Ovary (tissue), 7 donors: ENCODE measurements at regions not wholly inside any gene's neighbourhood (a gene's known extent, or its start where the extent isn't known, plus 50 kb on each side); places are given as distances from the start of the nearest gene placed in this dataset.

Source experiments
- DNase-seq, 5 donors: peaks; one replicate each; pipeline ENCODE4 v3.0.0-alpha.2; 2019 to 2020
- H3K27ac ChIP-seq, 2 donors: fragments of 200-600 bp; one replicate each; pipeline versions ENCODE4 v1.5.1 to v1.8.0; 2019 to 2022
- H3K27me3 ChIP-seq: fragments of 200-600 bp; one replicate; pipeline ENCODE4 v1.8.0; 2022
- H3K36me3 ChIP-seq: fragments of 200-600 bp; sonication (generic); one replicate; pipeline ENCODE4 v1.5.1; 2019
- H3K4me1 ChIP-seq: one replicate; pipeline ENCODE4 v1.8.1; 2013; ENCODE audit warnings: mild to moderate bottlenecking, moderate library complexity; ENCODE audit not compliant: insufficient read depth
- H3K4me3 ChIP-seq: fragments of 200-600 bp; sonication (generic); one replicate; pipeline ENCODE4 v1.5.1; 2017
- H3K9me3 ChIP-seq, 2 donors: fragments of 200-600 bp in 1 of 2; sonication (generic) in 1 of 2; one replicate each; pipeline versions ENCODE4 v1.5.1 to v1.8.1; 2013 to 2019; ENCODE audit warnings: mild to moderate bottlenecking in 1 of 2, moderate library complexity in 1 of 2
- CTCF ChIP-seq, 3 donors: fragments of 450-650 bp in 2 of 3; fragments of 200-600 bp in 1 of 3; IDR thresholded peaks; one replicate each; pipeline versions ENCODE4 v1.5.1 to v1.8.0; 2016 to 2022; ENCODE audit warnings: antibody characterized with exemption in 3 of 3, mild to moderate bottlenecking in 1 of 3
- EP300 ChIP-seq: sonication (generic); formaldehyde crosslinking; IDR thresholded peaks from one replicate; pipeline ENCODE4 v1.6.1; 2017; ENCODE audit warnings: antibody characterized with exemption
- POLR2A ChIP-seq: fragments of 450-650 bp; IDR thresholded peaks from one replicate; pipeline ENCODE4 v1.6.1; 2017; ENCODE audit warnings: antibody characterized with exemption, mild to moderate bottlenecking, moderate library complexity
- WGBS, 3 donors: extraction: QIAGEN DNeasy Blood & Tissue Kit in 1 of 3; methylation state at CpG; one replicate each; pipeline versions ENCODE4 v1.1.5 to v1.1.7; 2013 to 2017; 5-methylcytosine and 5-hydroxymethylcytosine counted together
- intact Hi-C, 4 donors: fragments of 100-400 bp; cut with DNase I; formaldehyde crosslinking; loops; one replicate each; pipeline versions ENCODE4 v1.11.0 to v1.15.1; 2022 to 2023
- donor health status: DM: no; HTN: no; CAD: no; lungs with moderate emphysema.
- donor health status: DM: no; HTN: no; CAD: no.
- donor health status: Bipolar disorder and iron deficiency.
- donor health status: DM: no; HTN: no; CAD: no.
- donor health status: DM: yes; HTN: yes; CAD: no.

- intact Hi-C loops = no loop called here
- Histone ChIP-seq H3K4me3 (no peak overlapping the region), H3K4me1 (no peaks in the 10 kb centered on the region), H3K36me3 (no peaks in the 10 kb centered on the region), H3K27ac (no peak overlapping the region), H3K9me3 (no peaks in the 10 kb centered on the region), H3K27me3 (no peaks in the 10 kb centered on the region)
- DNase-seq = no peak
- 65 to 70% (median 68%) methylated on average over 3 of the region's 3 CpGs for WGBS, 3 donors
- TF ChIP-seq CTCF (IDR thresholded peaks at IDR 0.05) = no peak
- no peak for TF ChIP-seq POLR2A
- no peak for TF ChIP-seq EP300
These were observed 87.4 kb upstream of the AGBL1 start for GRCh38 chr15:85992224-85992623.

- 84 to 92% (median 87%) methylated on average over 2 of the region's 2 CpGs for WGBS, 3 donors
- no peak overlapping the region for H3K4me3 ChIP-seq
- no peak for DNase-seq
- intact Hi-C loops = no loop called here
- H3K27ac ChIP-seq = no peak overlapping the region
- H3K36me3 ChIP-seq = no peaks in the 10 kb centered on the region
- no peaks in the 10 kb centered on the region for H3K9me3 ChIP-seq
- H3K27me3 ChIP-seq = no peaks in the 10 kb centered on the region
- TF ChIP-seq EP300 (no peak), POLR2A (no peak), CTCF (IDR thresholded peaks at IDR 0.05) (no peak)
- H3K4me1 ChIP-seq = no peaks in the 10 kb centered on the region
These were observed 86.6 kb upstream of the AGBL1 start for GRCh38 chr15:85993116-85993515.

- Histone ChIP-seq H3K4me1 (no peaks in the 10 kb centered on the region), H3K4me3 (no peak overlapping the region), H3K36me3 (no peaks in the 10 kb centered on the region), H3K9me3 (no peaks in the 10 kb centered on the region), H3K27ac (no peak overlapping the region), H3K27me3 (no peaks in the 10 kb centered on the region)
- DNase-seq = no peak
- no peak for TF ChIP-seq CTCF (IDR thresholded peaks at IDR 0.05)
- TF ChIP-seq POLR2A = no peak
- no peak for TF ChIP-seq EP300
- intact Hi-C loops = no loop called here
- WGBS, 3 donors = 71 to 74% (median 71%) methylated on average over 5 of the region's 5 CpGs
These were observed 82.1 kb upstream of the AGBL1 start for GRCh38 chr15:85997618-85998017.

- DNase-seq = no peak
- Histone ChIP-seq H3K9me3 (no peaks in the 10 kb centered on the region), H3K27me3 (no peaks in the 10 kb centered on the region), H3K4me3 (no peak overlapping the region), H3K36me3 (no peaks in the 10 kb centered on the region), H3K4me1 (no peaks in the 10 kb centered on the region), H3K27ac (no peak overlapping the region)
- TF ChIP-seq CTCF (IDR thresholded peaks at IDR 0.05) (no peak), POLR2A (no peak), EP300 (no peak)
- intact Hi-C loops = no loop called here
These were observed 80.0 kb upstream of the AGBL1 start for GRCh38 chr15:85999658-86000057.

- Histone ChIP-seq H3K27ac (no peak overlapping the region), H3K4me1 (no peaks in the 10 kb centered on the region), H3K4me3 (no peak overlapping the region), H3K36me3 (no peaks in the 10 kb centered on the region), H3K9me3 (no peaks in the 10 kb centered on the region), H3K27me3 (no peaks in the 10 kb centered on the region)
- TF ChIP-seq POLR2A (no peak), EP300 (no peak), CTCF (IDR thresholded peaks at IDR 0.05) (no peak)
- DNase-seq = no peak
- intact Hi-C loops = no loop called here
- 32 to 49% (median 41%) methylated on average over 4 of the region's 4 CpGs for WGBS, 3 donors
These were observed 78.5 kb upstream of the AGBL1 start for GRCh38 chr15:86001200-86001599.
